Stimulated activated CD4-positive, alpha-beta T cell treated with anti-CD3 and anti-CD28 coated beads, Interleukin-15, amount 100 ng/mL, for 48 hours (primary cell): ENCODE measurements at regions not wholly inside any gene's neighbourhood (a gene's known extent, or its start where the extent isn't known, plus 50 kb on each side); places are given as distances from the start of the nearest gene placed in this dataset.
"Not testable (repeated sequence)": the region's sequence is repeated elsewhere in the genome, so short reads cannot be mapped to it uniquely, and the experiment has no call there.

ENCODE experiments used
- DNase-seq, 2 donors: peaks; one replicate each; pipeline ENCODE4 v3.0.0-alpha.2; 2020; ENCODE audit warnings: low read depth in 2 of 2

- DNase-seq, result no peak
Measured at GRCh38 chr12:105524961-105525360, 194.5 kb downstream of the C12orf75 start.

- no peak for DNase-seq
Measured at GRCh38 chr12:105534068-105534467, 203.6 kb downstream of the C12orf75 start.

- not testable (repeated sequence) for DNase-seq
Measured at GRCh38 chr12:105535033-105535432, 204.5 kb downstream of the C12orf75 start.

GRCh38 chr12:105538880-105539279, 208.4 kb downstream of the C12orf75 start:
- no peak for DNase-seq

- DNase-seq, result no peak
Measured at GRCh38 chr12:105539735-105540134, 209.2 kb downstream of the C12orf75 start.

GRCh38 chr12:105547786-105548185, 217.3 kb downstream of the C12orf75 start:
- no peak for DNase-seq

GRCh38 chr12:105548626-105549025, 218.1 kb downstream of the C12orf75 start:
- DNase-seq, result no peak

GRCh38 chr12:105552056-105552455, 221.6 kb downstream of the C12orf75 start:
- DNase-seq, result no peak

- DNase-seq, result no peak
Measured at GRCh38 chr12:105554223-105554678, 223.8 kb downstream of the C12orf75 start.

GRCh38 chr12:105554856-105555255, 224.4 kb downstream of the C12orf75 start:
- no peak for DNase-seq

GRCh38 chr12:105555556-105556295, 225.2 kb downstream of the C12orf75 start:
- no peak for DNase-seq

- DNase-seq, result no peak
Measured at GRCh38 chr12:105559310-105559709, 228.8 kb downstream of the C12orf75 start.

- no peak for DNase-seq
Measured at GRCh38 chr12:105561546-105562198, 231.2 kb downstream of the C12orf75 start.

GRCh38 chr12:105562199-105562971, 231.9 kb downstream of the C12orf75 start:
- DNase-seq, result no peak

GRCh38 chr12:105567061-105567460, 236.6 kb downstream of the C12orf75 start:
- no peak for DNase-seq

GRCh38 chr12:105569886-105570285, 239.4 kb downstream of the C12orf75 start:
- no peak for DNase-seq

GRCh38 chr12:105570944-105571343, 240.5 kb downstream of the C12orf75 start:
- DNase-seq, result no peak

- DNase-seq, result no peak
Measured at GRCh38 chr12:105573574-105573973, 243.1 kb downstream of the C12orf75 start.

- DNase-seq, result no peak
Measured at GRCh38 chr12:105574056-105574715, 243.7 kb downstream of the C12orf75 start.

- DNase-seq, result no peak
Measured at GRCh38 chr12:105575235-105575634, 244.7 kb downstream of the C12orf75 start.

- no peak for DNase-seq
Measured at GRCh38 chr12:105576261-105576660, 245.8 kb downstream of the C12orf75 start.

GRCh38 chr12:105580821-105581352, 250.4 kb downstream of the C12orf75 start:
- no peak for DNase-seq
